GM12891 (cell line): ENCODE measurements at regions not wholly inside any gene's neighbourhood (a gene's known extent, or its start where the extent isn't known, plus 50 kb on each side); places are given as distances from the start of the nearest gene placed in this dataset.

Experiments used
- POLR2A ChIP-seq: IDR thresholded peaks from 2 replicates; pipeline ENCODE4 v1.6.1; 2011; ENCODE audit warnings: low read depth, low read length, control low read depth
- POLR2AphosphoS5 ChIP-seq: IDR thresholded peaks from 2 replicates; pipeline ENCODE4 v1.6.1; 2011; ENCODE audit warnings: low read depth, low read length, control low read depth
- POU2F2 ChIP-seq: IDR thresholded peaks from 2 replicates; pipeline ENCODE4 v1.6.1; 2011; ENCODE audit warnings: low read depth, mild to moderate bottlenecking, control low read depth, low read length, moderate library complexity
- TAF1 ChIP-seq: IDR thresholded peaks from 2 replicates; pipeline ENCODE4 v1.6.1; 2011; ENCODE audit warnings: low read depth, low read length, control low read depth

DNA sequence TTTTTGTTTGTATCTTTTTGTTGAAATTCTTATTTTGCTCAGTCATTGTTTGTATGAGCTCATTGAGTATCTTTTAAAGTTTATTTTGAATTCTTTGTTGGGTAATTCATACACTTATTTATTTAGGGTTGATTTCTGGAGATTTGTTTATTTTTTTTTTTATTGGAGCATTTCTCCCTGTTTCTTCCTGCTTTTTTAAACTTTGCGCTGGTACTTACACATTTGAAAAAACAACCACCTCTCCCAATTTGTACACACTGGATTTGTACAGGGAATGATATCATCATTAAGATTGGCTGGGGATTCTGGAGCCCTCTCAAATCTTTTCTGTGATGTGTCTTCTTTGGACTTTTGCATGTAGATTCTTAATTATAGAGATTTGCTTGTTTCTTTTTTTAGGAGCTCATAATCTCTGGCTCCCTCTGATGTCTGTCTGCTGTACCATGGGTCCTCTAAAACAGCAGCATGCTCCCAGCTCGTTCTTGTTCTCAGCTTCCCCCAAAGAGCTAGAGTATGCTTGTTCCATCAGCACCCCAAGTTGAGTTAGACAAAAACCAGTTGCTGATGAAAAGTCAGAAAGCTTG is 310.7 kb downstream of the DUSP10 start:
- TF ChIP-seq POLR2A: no peak
- TF ChIP-seq POU2F2: no peak
- TF ChIP-seq POLR2AphosphoS5: no peak
- TF ChIP-seq TAF1: no peak
